NB4 (cell line): ENCODE measurements at regions not wholly inside any gene's neighbourhood (a gene's known extent, or its start where the extent isn't known, plus 50 kb on each side); places are given as distances from the start of the nearest gene placed in this dataset.
"Not testable (repeated sequence)": the region's sequence is repeated elsewhere in the genome, so short reads cannot be mapped to it uniquely, and the experiment has no call there.

Experiments
- CTCF ChIP-seq: IDR thresholded peaks from one replicate; pipeline ENCODE4 v1.5.1; 2012; ENCODE audit warnings: low read depth, low read length
- MAX ChIP-seq: IDR thresholded peaks from 2 replicates; pipeline ENCODE4 v1.6.1; 2011; ENCODE audit warnings: low read depth, low read length
- MYC ChIP-seq: IDR thresholded peaks from 2 replicates; pipeline ENCODE4 v1.6.1; 2011; ENCODE audit warnings: low read depth, low read length
- POLR2A ChIP-seq: IDR thresholded peaks from 2 replicates; pipeline ENCODE4 v1.6.1; 2011; ENCODE audit warnings: mild to moderate bottlenecking; ENCODE audit not compliant: insufficient read length; ENCODE audit errors: extremely low read depth

- not testable (repeated sequence) for TF ChIP-seq CTCF, MYC, POLR2A, MAX
These were observed 201.0 kb upstream of the NMUR2 start for GRCh38 chr5:152606050-152606449.
